ENCODE measurements at regions not wholly inside any gene's neighbourhood (a gene's known extent, or its start where the extent isn't known, plus 50 kb on each side); places are given as distances from the start of the nearest gene placed in this dataset.

- DNase-seq (ENCODE audit: low spot score): no peak
Measured at GRCh38 chr13:47332149-47332548, 435.3 kb upstream of the HTR2A start.

DNA sequence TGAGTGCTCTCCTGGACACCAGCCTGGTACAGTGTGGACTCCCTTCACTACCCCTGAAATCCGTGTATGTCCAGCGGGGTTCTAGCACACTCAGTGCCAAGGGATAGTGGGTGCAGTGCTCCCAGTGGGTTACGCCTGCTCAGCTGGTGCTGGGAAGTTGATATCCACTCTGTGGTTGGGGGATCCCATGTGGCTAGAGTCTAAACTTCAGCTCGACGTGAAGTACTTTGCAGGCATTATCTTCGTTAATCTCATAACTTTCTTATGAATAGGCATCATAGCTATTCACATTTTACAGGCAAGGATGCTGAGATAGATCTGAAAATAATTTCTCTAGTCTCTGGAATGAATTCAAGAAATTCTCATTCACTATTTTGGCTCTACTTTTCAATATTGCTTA is 433.2 kb upstream of the HTR2A start:
- no peak for DNase-seq (ENCODE audit: low spot score)

DNA sequence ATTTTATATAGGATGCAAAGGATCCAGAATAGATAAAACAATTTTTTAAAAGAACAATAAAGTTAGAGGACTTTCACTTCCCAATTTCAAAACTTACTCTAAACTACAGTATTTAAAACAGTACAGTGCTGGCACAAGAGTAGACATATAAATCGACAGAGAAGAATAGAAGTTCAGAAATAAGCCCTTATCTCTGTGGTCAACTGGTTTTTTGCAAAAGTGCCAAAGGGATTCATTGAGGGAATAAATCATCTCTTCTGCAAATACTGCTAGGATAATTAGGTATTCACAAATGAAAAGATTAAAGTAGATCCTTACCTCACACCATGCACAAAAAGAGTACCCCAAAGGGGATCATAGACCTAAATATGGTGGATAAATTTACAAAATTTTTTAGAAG is 431.0 kb upstream of the HTR2A start:
- DNase-seq (ENCODE audit: low spot score): no peak

DNA sequence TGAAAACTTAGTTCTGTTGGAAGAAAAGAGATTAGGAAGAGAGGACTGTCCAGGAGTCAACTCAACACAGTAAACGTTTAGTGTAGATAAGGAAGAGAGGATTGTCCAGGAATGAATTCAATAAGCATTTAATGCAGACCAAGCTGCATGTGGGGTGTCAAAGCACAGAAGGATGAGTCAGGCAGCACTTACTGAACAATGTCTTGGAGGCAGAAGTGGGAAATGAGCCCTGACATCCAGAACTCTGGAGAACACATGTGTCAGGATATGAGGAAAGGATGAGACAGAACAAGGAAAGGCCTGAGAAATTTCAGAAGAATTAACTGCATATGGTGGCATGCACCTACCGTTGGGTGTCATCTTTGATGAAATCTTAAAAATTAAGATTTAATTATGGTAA is 429.2 kb upstream of the HTR2A start:
- DNase-seq (ENCODE audit: low spot score): no peak

DNA sequence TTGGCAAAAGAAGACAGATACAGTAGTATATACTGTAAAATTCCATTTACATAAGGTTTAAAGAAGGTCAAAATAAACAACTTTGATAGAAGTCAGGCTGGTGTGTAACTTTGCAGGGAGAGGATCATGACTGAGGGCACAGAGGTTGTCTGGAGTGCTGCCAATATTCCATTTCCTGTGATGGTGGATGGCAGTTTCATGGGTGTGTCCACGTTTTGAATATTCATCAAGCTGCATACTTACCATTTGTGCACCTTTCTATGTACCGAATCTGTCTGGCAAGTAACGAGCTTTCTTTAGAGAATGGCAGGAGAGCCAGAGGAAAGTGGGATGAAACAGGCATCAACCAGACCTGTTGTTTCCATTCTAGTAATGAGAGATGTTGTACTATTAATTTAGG is 420.5 kb upstream of the HTR2A start:
- no peak for DNase-seq (ENCODE audit: low spot score)

GRCh38 chr13:47310401-47310800 is 413.5 kb upstream of the HTR2A start:
- no peak for DNase-seq (ENCODE audit: low spot score)

DNA sequence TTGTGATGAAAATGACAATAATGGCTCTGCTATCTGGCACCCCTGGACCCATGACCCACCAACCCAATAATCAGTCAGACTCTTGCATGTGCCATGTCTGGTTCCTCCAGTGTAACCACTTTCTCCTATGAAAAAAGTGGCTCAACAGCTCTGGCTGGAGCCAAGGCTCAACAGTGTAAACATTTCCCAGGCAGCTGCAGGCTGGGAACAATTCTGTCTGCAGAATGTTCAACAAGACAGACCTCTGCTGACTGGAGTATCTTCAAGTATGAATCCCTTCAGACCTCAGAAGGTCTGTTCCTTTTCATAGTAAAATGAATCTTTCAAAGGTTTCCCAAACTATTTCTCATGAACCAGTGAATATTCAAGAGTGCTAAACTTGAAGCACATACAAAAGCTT is 410.1 kb upstream of the HTR2A start:
- no peak for DNase-seq (ENCODE audit: low spot score)

- DNase-seq (ENCODE audit: low spot score): no peak
Measured at GRCh38 chr13:47303626-47304025, 406.8 kb upstream of the HTR2A start.

GRCh38 chr13:47299304-47299703 is 402.5 kb upstream of the HTR2A start:
- DNase-seq (ENCODE audit: low spot score): peak; percentile 58

DNA sequence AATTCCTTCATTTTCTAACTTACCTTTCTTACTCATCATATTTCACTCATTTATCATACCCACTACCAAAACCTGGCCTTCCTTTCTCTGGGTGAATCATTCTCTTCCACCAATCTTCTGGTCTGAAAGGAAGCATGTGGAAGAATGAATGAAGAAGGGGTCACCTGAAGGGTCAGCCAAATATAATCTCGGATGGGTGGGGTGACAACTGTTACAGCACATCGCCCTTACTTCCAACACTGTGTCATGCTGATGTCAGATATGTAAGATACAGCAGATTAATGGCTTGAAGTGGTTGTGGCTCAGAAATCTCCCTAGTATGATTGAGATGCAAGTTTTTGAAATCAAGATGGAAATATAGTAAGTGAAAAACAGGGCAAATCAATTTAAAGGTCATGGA is 401.7 kb upstream of the HTR2A start:
- no peak for DNase-seq (ENCODE audit: low spot score)

DNA sequence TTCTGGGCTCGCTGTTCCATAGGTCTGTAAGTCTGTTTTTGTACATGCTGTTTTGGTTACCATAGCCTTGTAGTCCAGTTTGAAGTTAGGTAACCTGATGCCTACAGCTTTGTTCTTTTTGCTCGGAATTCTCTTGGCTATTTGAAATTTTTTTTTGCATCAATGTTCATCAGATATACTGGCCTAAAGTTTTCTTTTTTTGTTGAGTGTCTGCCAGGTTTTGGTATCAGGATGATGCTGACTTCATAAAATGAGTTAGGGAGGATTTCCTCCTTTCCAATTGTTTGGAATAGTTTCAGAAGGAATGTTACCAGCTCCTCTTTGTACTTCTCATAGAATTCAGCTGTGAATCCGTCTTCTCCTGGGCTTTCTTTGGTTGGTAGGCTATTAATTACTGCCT is 397.8 kb upstream of the HTR2A start:
- DNase-seq (ENCODE audit: low spot score): no peak

- no peak for DNase-seq (ENCODE audit: low spot score)
Measured at GRCh38 chr13:47291107-47291656, 394.3 kb upstream of the HTR2A start.

GRCh38 chr13:47289567-47289966 is 392.7 kb upstream of the HTR2A start:
- no peak for DNase-seq (ENCODE audit: low spot score)

GRCh38 chr13:47288546-47288945 is 391.7 kb upstream of the HTR2A start:
- no peak for DNase-seq (ENCODE audit: low spot score)

DNA sequence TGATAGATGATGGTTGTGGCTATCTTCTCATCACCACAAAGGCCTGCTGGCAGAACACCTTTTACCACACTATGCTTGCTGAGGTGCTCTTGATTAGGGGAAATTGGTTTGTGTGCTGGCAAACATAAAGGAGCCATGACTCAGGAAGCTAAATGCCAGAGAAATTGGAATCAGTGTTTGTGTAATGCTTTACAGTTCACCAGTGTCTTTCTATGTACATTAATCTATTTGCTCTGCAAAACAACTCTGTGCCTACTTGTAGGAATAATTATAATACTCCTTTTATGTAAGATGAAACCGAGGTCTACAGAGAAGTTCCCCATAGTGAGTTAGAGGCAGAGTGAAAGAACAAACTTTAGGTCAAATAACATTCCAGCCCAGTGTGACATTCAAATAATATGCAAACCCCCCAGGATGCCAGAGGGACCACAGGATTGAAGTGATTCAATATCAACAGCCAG is 390.5 kb upstream of the HTR2A start:
- no peak for DNase-seq (ENCODE audit: low spot score)

GRCh38 chr13:47281991-47282390 is 385.1 kb upstream of the HTR2A start:
- no peak for DNase-seq (ENCODE audit: low spot score)

- peak; percentile 77 for DNase-seq (ENCODE audit: low spot score)
Measured at GRCh38 chr13:47279920-47280319, 383.1 kb upstream of the HTR2A start.

DNA sequence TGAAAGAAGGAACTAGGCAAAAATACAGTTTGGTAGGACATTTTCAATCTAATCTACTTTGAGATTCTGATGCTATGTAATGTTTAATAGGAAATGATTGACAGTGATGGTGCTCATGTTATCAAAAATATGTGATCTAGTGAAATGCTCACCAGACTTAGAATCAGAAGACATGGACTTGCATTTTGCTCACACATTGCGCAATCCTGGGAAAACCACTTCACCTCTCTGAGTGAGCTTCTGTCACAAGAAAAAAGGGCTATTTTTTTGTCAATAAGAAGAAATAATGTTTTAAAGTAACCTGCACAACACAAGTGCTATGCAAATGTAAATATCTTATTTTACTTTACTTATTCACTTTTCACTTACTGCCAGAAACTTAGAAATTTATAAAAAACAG is 380.9 kb upstream of the HTR2A start:
- DNase-seq (ENCODE audit: low spot score): no peak

GRCh38 chr13:47268270-47268669 is 371.4 kb upstream of the HTR2A start:
- no peak for DNase-seq (ENCODE audit: low spot score)

- DNase-seq (ENCODE audit: low spot score): no peak
Measured at GRCh38 chr13:47258384-47258783, 361.5 kb upstream of the HTR2A start.

DNA sequence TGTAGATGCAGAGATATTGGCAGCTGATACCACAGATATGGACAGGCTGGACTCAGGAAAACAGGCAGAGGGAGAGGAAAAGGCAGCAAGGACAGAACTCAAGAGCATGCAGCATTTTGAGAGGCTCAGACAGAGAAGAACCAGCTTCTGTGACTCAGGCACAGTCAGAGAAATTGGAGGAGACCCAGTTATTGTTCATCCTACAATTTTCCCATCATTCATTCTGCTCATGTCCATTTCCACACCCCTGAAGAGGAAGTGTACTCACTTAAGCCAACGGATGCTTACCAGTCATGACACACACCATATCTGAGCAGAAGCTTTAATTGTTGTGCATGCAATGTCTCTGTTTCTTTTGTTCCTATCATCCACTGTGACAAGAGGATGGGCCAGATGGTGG is 359.8 kb upstream of the HTR2A start:
- DNase-seq (ENCODE audit: low spot score): peak; percentile 29

DNA sequence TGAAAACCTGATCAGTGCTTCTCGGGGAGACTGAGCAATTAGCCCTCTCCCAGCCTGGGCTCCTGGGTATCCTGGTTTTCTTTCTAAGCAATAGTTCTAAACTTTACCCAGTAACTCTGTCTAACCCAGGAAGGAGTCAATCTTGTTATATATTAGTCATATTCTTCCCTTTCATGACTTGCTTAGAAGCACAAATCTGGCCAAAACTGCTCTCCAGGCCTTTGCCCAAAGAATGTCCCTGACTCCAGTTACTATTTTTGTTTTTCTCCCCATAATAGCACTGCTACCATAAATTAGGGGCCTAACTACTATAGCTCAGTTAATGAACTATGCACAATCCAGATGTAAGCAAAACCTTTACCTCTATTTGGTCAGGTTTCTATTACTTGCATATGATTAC is 355.8 kb upstream of the HTR2A start:
- DNase-seq (ENCODE audit: low spot score): no peak

- DNase-seq (ENCODE audit: low spot score): no peak
Measured at GRCh38 chr13:47251771-47252170, 354.9 kb upstream of the HTR2A start.

GRCh38 chr13:47250146-47250545 is 353.3 kb upstream of the HTR2A start:
- DNase-seq (ENCODE audit: low spot score): no peak

DNA sequence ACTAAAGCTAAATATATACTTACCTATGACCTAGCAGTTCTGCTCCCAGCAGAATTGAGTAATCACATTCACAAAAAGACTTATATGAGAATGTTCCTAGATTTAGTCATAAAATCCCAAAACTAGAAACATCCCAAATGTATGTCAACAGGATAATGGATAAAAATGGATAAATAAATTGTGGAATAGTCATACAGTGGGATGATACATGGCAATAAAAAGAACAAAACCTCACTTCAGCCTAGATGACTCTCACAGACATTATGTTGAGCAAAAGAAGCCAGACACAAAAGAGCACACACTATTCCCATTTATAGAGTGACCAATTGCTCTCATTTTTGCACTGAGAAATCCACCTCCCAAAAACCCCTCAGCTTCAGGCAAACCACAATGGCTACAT is 352.4 kb upstream of the HTR2A start:
- DNase-seq (ENCODE audit: low spot score): peak; percentile 27
